ENCODE measurements at regions not wholly inside any gene's neighbourhood (a gene's known extent, or its start where the extent isn't known, plus 50 kb on each side); places are given as distances from the start of the nearest gene placed in this dataset.
"Not testable (repeated sequence)": the region's sequence is repeated elsewhere in the genome, so short reads cannot be mapped to it uniquely, and the experiment has no call there.

- no peak for DNase-seq
Measured at GRCh38 chr13:111413407-111414187, 93.2 kb downstream of the TEX29 start.

DNA sequence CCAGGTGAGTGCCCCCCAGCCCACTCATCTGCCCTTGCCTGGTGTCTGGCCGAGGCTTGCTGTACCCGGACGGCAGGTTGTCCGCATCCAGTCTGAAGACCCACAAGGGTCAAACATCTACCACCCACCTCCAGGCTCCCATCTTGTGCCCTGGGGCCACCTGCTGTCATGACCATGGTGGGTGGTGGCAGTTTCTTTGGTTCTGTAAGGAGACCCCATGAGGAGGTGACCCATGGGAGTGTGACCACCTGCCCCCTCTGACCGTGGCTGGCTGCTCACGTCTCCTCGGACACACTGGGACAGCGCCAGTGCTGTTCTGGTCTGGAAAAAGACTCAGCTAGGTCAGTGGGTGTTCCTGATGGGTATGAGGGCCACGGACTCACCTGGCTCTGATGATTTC, 93.9 kb downstream of the TEX29 start:
- DNase-seq, result no peak

- DNase-seq, result no peak
Measured at GRCh38 chr13:111415246-111415645, 94.8 kb downstream of the TEX29 start.

- no peak for DNase-seq
Measured at GRCh38 chr13:111415765-111416164, 95.3 kb downstream of the TEX29 start.

GRCh38 chr13:111418101-111418500, 97.7 kb downstream of the TEX29 start:
- DNase-seq, result no peak

DNA sequence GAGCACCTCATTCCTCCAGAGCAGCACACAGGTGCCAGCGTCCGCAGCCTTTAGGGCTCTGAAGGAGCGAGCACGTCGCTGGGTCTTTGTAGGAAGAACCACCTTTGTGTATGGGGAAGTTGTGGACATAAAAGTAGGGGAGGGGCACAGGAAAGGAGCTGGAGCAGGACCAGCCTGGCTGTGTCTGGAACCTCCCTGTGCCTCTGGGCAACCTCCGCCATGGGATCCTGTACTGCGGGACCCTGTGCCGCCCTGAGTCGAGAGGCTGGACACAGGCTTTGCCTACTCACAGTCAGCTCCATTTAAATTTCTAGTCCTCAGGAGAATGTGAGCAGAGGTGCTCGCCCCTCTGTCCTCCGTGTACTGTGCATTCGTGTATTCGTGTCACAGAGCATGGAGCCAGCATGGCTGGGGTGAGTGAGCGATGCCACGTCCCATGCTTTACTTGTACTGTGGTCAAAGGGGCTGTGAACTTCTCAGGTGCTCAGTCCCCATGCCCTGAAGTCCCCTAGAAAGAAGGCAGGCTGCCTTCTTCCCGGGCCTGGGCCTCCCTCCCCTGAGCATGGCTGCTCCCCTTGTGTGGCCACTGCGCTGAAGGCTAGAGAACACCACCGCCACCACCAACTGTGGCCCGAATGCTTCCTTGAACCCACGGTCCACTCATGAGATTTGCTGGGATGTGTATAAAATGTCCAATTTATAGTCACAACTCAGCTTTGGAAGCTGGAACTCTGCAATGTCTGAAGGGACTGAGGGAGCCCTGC, 99.9 kb downstream of the TEX29 start:
- DNase-seq, result no peak

DNA sequence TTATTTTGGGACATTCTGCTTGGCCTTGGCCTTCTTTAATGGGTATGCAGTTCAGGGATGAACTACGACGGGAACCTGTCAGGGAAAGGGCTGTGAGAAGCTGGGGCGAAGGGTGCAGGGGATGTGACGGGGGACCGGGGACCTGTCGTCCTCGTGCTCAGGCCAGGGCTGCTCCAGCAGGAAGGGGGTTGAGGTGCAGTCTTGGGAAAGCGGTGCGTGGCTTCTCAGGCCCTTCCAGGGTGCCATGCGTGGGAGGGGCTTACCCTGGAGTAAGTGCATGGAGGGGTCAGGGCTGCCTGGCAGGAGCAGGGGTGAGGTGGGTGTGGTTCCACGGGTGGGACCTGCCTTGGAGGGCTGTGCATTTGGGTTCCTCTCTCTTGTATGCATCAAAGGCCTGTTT, 100.8 kb downstream of the TEX29 start:
- no peak for DNase-seq

DNA sequence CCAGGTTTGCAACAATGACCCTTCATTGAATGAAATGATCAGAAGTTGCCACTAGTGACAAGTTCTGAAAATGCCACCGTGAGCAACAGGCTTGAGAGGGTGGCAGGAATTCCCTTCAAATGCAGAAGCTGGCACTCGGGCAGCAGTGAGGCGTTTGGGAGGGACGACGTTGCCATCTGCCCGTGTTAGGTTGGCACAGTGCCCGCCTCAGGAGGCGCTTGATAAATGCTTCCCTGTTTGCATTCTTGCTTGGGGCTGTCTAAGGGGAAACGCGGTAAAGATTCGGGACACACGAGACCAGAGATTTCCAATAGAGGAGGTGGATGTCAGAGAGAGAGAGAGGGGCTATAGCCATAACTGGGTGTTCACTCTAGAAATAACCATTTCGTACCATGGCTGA, 101.9 kb downstream of the TEX29 start:
- no peak for DNase-seq

DNA sequence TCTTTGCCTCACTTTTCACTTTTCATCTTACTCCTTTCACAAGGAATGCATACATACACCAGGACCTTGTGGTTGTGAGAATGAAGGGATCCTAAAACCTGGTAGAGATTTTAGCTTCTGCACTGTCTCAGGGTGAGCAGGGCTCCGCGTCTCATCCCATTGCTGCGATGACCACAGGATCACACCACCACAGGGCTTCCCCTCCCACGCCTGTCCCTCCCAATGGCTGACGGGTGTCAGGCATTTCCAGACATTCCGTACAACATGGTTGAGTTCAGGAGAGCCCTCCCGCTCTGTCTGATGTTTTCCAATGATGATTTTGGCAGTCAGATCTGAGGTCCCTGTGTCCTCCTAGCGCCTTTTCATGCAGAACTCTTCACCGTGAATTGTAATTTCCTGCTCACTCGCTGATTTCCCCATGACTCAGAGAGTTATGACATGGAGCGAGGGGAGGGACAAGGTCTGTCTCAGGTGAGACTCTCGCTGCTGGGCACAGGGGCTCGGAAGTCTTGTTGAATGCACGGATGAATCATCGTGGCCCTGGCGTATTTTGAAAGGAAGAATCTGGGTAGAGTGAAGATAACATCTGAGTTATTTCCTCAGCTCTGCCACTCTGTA, 102.8 kb downstream of the TEX29 start:
- no peak for DNase-seq

- DNase-seq, result no peak
Measured at GRCh38 chr13:111424134-111424533, 103.7 kb downstream of the TEX29 start.

GRCh38 chr13:111425326-111425725, 104.9 kb downstream of the TEX29 start:
- no peak for DNase-seq

DNA sequence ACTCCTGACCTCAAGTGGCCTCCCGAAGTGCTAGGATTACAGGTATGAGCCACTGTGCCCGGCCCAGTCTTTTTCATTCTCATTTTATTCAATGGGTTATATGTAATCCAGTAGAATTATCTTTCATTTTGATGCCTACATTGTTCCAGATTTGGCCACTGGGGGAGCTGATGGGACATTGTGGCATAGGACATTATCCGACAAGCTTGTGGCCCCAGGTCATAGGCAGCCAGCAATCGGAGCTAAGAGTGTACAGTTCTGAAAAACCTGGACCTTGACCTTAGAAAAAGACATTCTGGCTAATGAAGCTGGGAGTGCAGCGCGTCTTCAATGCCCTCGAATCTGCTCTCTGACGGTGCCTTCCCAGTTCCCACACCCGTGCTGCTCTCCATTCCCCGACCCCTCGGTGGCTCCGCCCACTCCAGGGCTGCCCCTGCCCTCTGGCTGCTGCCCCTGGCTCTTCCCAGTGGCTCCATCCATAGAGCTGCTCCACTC, 108.7 kb downstream of the TEX29 start:
- peak; percentile 7 to 38 for DNase-seq

DNA sequence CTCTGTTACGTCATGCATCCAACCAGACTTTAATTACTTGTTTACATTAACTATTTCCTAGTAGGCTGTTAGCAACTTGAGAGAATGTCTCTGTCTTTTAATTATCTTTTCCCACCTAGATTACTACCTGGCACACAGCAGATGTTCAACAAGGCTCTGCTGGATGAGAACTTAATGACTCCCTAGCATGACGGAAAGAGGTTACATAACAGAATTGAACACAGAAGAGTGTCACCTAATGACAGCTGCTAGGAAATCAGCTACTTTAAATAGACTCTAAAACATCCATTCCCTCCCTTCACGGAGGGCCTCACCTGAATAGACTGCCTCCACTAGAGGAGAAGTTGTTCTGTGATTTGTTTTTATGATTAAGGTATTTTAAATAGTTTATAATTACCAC, 110.8 kb downstream of the TEX29 start:
- no peak for DNase-seq

GRCh38 chr13:111434578-111435159, 114.2 kb downstream of the TEX29 start:
- DNase-seq, result no peak

DNA sequence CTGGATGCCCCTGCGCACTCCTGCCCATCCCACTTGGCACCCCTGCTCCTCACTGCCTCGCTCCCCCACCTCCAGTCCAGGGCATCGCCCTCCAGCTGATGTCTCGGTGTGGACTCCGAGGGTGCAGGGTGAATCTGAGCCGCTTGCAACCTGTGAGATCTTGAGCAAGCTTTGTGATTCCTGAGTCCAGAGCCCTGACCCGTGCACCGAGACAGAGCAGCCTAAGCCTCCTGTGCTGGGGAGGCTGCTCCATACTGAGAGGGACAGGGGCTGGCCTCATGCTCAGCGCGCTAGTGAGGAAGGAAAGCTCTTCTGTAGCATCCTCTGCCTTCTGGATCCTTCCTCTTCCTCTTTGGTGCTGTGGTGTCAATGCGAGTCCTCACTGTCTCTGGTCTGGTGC, 116.0 kb downstream of the TEX29 start:
- no peak for DNase-seq

GRCh38 chr13:111437417-111437816, 117.0 kb downstream of the TEX29 start:
- no peak for DNase-seq

GRCh38 chr13:111437856-111438547, 117.6 kb downstream of the TEX29 start:
- no peak for DNase-seq

GRCh38 chr13:111440492-111440891, 120.0 kb downstream of the TEX29 start:
- not testable (repeated sequence) for DNase-seq

DNA sequence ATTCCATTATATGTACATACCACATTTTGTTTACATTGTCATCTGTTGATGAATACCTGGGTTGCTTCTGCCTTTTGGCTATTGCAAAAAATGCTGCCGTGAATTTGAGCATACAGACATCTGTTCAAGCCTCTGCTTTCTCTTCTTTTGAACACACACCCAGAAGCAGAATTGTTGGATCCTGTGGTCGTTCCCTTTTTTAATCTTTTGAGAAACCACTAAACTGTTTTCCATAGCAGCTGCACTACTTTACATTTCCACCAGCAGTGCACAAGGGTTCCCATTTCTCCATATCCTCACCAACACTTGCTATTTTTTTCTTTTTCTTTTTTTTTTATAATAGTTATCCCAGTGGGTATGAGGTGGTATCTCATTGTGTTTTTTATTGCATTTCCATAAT, 123.5 kb downstream of the TEX29 start:
- no peak for DNase-seq

DNA sequence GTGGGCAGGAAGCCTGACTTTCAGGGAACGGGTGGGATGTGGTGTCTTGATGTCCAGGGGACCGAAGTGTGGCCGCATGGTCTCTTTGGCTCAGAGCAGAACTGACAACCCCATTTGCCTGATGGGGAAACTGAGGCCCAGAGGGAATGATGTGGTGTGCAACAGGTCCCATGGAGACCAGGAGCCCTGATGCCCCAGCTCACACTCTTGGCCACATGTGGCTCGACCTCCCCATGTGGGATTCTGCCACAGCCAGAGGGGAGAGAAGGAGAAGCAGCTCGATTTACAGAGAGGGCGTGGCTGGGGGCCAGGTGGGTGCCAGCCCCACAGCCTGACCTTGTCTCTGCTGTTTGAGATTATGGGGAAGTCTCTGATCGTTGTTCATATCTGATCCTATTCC, 128.1 kb downstream of the TEX29 start:
- DNase-seq, result no peak

- DNase-seq, result no peak
Measured at GRCh38 chr13:111449041-111449440, 128.6 kb downstream of the TEX29 start.

DNA sequence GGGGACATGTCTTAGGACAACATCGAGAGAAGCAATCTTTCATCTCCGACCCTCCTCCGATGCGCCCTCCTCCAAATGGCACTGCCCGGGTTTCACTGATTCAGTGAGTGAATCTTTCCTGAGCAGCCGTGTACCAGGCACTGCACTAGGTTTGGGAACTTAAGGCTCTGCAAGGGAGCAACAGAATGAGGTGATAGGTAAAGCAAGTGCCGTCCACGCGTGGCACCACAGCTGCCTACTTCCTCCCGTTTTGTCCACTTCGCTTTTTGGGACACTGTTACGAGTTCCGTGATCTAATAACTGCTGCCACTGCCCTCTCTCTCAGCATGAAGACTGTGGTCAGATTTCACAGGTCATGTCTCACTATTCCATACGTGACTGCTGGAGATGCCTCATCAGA, 131.0 kb downstream of the TEX29 start:
- DNase-seq, result no peak

Measured in Kasumi-1 (cell line).